ENCODE measurements at regions not wholly inside any gene's neighbourhood (a gene's known extent, or its start where the extent isn't known, plus 50 kb on each side); places are given as distances from the start of the nearest gene placed in this dataset.
A peak's percentile ranks its signal among the peaks of the same experiment; 100 is the strongest.
"Not testable (repeated sequence)": the region's sequence is repeated elsewhere in the genome, so short reads cannot be mapped to it uniquely, and the experiment has no call there.

DNA sequence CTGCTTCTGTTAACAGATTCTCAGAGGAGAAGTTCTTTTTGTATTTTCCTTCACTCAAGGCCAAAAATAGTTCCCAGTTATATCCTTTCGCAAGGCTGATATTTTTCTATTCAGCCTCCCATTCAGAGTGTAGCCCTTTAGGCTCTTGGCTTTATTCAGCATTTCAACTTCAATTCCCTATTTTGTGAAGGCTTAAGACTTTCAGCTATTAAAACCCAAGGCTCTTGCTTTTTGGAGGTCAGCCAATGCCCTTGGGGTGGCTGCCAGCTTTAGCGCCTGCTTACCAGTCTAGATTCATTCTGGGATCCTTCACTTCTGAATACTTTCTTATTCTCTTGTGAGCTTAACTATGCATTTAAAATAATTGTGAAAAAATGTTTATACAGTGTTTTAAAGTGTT is 57.3 kb upstream of the ADGRA3 start:
- no peak for DNase-seq (ENCODE audit: low read depth)

GRCh38 chr4:22573641-22574040 is 57.8 kb upstream of the ADGRA3 start:
- DNase-seq (ENCODE audit: low read depth) = no peak

GRCh38 chr4:22574424-22574823 is 58.6 kb upstream of the ADGRA3 start:
- no peak for DNase-seq (ENCODE audit: low read depth)

DNA sequence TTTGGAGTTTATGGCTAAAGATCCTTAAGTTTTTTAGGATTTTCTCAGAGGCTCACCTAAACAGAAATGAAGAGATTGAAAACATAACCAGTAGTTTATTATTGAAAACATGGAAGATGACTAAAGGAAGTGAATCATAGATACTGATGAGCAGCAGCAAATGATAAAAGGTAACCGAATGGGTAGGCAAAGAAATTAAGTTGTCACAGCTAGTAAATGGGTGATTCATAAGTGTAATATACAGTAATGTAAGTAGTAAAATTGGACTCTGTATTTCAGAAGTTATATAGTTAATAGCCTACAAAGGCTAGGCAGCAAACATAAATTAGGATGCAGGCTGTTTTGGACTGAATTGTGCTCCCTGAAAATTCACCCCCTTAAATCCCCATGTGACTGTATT is 59.0 kb upstream of the ADGRA3 start:
- no peak for DNase-seq (ENCODE audit: low read depth)

DNA sequence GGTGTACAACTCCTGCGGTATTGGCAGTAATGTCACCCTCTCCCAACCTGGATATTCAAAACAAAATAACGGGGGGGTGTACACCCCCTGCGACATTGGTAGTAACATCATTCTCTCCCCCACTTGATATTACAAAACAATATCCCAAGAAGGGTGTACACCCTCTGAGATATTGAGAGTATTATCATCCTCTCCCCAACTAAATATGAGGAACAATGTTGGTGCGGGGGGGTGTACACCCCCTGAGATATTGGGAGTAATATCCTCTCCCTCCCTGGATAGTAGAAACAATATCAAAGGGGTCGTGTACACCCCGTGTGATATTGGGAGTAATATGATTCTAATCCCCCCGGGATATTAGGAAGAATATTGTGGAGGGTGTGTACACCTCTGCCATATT is 71.4 kb upstream of the ADGRA3 start:
- no peak for DNase-seq (ENCODE audit: low read depth)

DNA sequence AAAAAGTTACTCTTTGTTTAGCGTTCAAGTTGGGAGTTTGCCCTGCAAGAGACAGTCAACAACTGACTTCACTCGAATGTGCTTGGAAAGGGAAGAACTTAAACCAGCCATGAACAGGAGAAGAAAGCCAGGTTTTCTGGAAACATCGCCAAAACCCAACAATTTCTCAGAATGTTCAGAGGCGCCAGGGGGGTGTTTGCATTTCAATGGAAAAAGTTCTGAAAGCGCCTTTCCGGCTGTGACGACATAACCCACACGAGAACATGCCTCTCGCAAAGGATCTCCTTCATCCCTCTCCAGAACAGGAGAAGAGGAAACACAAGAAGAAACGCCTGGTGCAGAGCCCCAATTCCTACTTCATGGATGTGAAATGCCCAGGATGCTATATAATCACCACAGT is 78.1 kb upstream of the ADGRA3 start:
- no peak for DNase-seq (ENCODE audit: low read depth)

- no peak for DNase-seq (ENCODE audit: low read depth)
Measured at GRCh38 chr4:22595684-22596083, 79.8 kb upstream of the ADGRA3 start.

GRCh38 chr4:22596409-22596808 is 80.5 kb upstream of the ADGRA3 start:
- no peak for DNase-seq (ENCODE audit: low read depth)

DNA sequence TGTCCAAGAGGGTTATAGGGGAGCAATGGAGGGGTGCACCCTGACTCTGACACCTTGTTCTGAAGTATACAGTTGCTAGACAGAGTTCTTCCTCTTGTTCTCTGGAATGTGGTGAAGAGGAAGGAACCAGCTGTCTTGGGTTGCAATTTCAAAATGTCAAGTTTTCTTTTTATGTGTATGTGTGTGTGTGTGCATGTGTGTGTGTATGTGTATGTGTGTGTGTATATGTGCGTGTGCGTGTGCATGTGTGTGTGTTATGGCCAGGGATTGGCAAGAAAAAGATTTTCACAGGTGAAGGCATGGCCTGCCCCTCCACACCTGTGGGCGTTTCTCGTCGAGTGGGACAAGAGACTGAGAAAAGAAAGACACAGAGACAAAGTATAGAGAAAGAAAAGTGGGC is 81.6 kb upstream of the ADGRA3 start:
- no peak for DNase-seq (ENCODE audit: low read depth)

GRCh38 chr4:22598113-22599047 is 82.5 kb upstream of the ADGRA3 start:
- DNase-seq (ENCODE audit: low read depth) = not testable (repeated sequence)

DNA sequence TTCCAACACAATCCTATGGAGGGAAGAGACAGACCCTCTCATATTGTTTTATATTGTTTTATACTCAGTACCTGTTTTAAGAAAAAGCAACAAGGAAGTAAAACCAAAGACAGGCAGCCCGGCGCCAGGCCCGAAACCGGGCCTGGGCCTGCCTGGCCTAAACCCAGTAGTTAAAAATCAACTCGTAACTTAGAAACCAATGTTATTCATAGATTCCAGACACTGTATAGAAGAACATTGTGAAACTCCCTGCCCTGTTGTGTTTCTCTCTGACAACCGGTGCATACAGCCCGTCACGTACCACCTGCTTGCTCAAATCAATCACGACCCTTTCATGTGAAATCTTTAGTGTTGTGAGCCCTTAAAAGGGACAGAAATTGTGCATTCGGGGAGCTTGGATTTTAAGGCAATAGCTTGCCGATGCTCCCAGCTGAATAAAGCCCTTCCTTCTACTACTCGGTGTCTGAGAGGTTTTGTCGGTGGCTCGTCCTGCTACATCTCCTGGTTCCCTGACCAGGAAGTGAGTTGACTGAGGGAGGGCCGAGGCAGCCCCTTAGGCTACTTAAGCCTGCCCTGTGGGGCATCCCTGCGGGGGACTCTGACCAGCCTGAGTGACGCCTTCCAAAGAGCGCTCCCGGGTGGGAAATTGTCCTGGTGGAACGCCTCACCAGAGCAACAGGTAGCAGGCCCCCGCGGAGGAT is 83.5 kb upstream of the ADGRA3 start:
- not testable (repeated sequence) for DNase-seq (ENCODE audit: low read depth)

DNA sequence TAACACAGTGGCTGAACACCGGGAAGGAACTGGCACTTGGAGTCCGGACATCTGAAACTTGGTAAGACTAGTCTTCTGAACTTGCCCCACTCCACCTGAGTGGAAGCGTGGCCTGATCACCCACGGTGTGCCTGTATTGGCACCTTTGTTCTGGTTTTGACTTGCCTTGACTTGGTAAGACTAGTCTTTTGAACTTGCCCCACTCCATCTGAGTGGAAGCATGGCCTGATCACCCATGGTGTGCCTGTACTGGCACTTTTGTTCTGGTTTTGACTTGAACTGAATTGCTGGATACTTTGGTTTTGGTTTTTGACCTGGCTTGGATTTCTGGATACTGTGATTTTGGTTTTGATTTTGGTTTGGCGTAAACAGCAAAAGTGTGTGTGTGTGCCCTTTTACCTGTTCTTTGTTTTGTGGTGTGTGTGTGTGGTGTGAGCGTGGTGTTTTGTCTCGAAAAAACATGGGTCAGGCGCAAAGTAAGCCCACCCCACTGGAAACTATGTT is 84.1 kb upstream of the ADGRA3 start:
- not testable (repeated sequence) for DNase-seq (ENCODE audit: low read depth)

- not testable (repeated sequence) for DNase-seq (ENCODE audit: low read depth)
Measured at GRCh38 chr4:22601638-22602037, 85.8 kb upstream of the ADGRA3 start.

- peak; percentile 13 for DNase-seq (ENCODE audit: low read depth)
Measured at GRCh38 chr4:22607382-22607781, 85.4 kb upstream of the GBA3 start.

GRCh38 chr4:22609951-22610525 is 82.7 kb upstream of the GBA3 start:
- not testable (repeated sequence) for DNase-seq (ENCODE audit: low read depth)

- DNase-seq (ENCODE audit: low read depth) = no peak
Measured at GRCh38 chr4:22614114-22614513, 78.6 kb upstream of the GBA3 start.

GRCh38 chr4:22616516-22616915 is 76.2 kb upstream of the GBA3 start:
- no peak for DNase-seq (ENCODE audit: low read depth)

DNA sequence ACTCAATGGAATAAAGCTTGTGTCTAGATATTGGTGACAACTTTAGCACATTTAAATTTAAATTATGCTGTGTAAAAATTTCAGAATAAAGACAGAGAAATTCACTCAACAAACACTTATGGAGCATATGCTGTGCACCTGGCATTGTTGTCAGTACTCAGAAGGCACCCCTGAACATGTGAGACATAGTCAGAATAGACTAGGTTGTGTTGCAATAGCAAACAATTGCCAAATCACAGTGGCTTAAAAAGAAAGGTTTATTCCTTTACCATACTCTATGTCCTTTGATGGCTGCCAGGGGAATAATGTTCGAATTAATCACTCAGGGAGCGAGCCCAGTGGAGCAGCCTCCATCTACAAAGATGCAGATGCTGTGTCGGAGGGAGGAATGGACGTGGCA is 72.6 kb upstream of the GBA3 start:
- not testable (repeated sequence) for DNase-seq (ENCODE audit: low read depth)

DNA sequence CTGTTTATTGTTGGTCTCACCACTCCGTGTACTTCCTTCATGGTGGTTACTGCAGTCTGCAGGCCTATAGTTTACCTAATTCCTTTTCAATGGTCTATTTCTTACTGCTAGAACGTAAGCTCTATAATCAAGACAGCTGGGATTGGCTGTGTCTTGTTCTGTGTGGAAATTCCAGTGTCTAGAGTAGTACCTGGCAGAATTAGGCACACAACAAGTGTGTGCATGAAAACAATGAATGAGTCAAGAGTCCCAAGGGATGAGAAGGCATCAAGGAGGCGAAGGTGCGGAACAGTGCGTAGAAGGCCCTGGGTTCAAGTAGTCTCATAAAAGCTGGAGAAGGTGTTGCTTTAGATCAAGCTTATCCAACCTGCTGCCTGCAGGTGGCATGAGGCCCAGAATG is 70.8 kb upstream of the GBA3 start:
- not testable (repeated sequence) for DNase-seq (ENCODE audit: low read depth)

DNA sequence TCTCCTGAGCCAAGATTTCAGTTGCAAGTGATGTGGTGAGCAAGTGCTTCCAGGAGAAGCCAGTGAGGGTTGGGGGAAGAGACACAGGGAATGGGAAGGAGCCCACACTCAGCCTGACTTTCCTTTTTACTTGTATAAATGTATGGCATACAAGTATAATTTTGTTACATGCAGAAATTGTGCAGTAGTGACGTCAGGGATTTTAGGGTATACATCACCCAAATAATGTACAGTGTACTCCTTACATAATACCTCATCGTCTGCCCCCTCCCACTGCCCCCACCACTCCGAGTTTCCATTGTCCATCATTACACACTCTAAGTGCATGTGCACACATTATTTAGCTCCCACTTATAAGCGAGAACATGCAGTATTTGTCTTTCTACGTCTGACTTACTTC is 68.7 kb upstream of the GBA3 start:
- not testable (repeated sequence) for DNase-seq (ENCODE audit: low read depth)

GRCh38 chr4:22625311-22625710 is 67.4 kb upstream of the GBA3 start:
- no peak for DNase-seq (ENCODE audit: low read depth)

- not testable (repeated sequence) for DNase-seq (ENCODE audit: low read depth)
Measured at GRCh38 chr4:22627851-22628250, 64.9 kb upstream of the GBA3 start.
